T47D (cell line): ENCODE measurements at regions not wholly inside any gene's neighbourhood (a gene's known extent, or its start where the extent isn't known, plus 50 kb on each side); places are given as distances from the start of the nearest gene placed in this dataset.
"Not testable (repeated sequence)": the region's sequence is repeated elsewhere in the genome, so short reads cannot be mapped to it uniquely, and the experiment has no call there.

Experiments
- DNase-seq, 2 experiments: peaks; one replicate each; pipeline versions ENCODE4 v3.0.0 to v3.0.0-alpha.2; 2011 to 2012; ENCODE audit warnings: low read depth in 1 of 2, low spot score in 1 of 2
- JUND ChIP-seq: IDR thresholded peaks from 2 replicates; pipeline ENCODE4 v1.6.1; 2012; ENCODE audit warnings: low read depth
- in situ Hi-C: cut with HindIII; loops from 2 replicates; pipeline ENCODE4 v1.10.0; 2016; ENCODE audit warnings: low sequenced_read_pairs, low pct_unique_long_range_greater_than_20kb

DNA sequence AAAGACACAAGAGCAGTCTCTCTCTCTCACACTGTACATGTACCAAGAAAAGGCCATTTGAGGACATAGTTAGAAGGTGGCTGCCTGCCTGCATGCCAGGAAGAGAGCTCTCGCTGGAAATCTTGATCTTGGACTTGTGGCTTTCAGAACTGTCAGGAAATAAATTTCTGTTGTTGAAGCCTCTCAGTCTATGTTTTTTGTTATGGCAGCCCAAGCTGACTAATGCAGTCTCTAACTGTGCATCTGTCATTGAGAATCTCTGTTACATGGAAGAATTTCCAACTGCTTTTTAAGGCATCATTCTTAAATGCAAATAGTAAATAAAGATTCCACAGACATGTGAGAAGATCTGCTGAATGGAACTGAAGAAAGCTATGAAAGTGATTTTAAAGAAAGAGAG, 198.3 kb downstream of the PCDH10 start:
- TF ChIP-seq JUND, result no peak
- in situ Hi-C loops, result no loop called here

DNA sequence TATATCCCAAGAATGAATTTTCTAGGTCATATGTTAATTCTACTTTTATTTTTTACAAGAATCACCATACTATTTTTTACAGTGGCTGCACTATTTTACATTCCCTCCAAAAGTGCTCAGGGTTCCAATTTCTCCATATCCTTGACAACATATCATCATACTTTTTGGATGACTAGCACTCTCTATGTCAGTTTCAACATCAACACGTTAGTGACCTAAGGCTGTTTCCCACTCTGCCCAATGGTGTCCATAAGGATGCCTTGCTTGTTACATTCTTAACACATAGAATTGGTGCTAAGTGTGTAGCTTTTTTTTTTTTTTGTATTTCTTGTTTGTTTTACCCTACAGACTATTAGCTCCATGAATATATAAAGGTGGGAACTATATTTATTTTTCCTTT, 175.4 kb downstream of the PCDH10 start:
- no peak for TF ChIP-seq JUND
- in situ Hi-C loops, result no loop called here
- no peak for DNase-seq

More for the DNA sequence above, 198.3 kb downstream of the PCDH10 start:
- no peak for DNase-seq

DNA sequence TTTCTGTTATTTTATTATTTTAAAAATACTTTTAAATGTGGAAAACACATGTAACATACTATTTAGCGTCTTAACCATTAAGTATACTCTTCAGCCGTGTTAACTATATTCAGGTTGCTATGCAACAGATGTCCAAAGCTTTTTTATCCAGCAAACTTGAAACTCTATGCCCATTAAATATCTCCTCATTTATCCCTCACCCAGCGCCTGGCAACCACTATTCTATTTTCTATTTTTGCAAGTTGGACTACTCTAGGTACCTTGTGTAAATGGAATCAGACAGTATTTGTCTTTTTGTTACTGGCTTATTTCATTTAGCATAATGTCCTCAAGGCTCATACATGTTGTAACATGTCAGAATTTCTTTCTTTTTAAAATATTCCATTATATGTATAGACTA, 174.6 kb downstream of the PCDH10 start:
- in situ Hi-C loops, result no loop called here
- DNase-seq, result no peak
- no peak for TF ChIP-seq JUND

DNA sequence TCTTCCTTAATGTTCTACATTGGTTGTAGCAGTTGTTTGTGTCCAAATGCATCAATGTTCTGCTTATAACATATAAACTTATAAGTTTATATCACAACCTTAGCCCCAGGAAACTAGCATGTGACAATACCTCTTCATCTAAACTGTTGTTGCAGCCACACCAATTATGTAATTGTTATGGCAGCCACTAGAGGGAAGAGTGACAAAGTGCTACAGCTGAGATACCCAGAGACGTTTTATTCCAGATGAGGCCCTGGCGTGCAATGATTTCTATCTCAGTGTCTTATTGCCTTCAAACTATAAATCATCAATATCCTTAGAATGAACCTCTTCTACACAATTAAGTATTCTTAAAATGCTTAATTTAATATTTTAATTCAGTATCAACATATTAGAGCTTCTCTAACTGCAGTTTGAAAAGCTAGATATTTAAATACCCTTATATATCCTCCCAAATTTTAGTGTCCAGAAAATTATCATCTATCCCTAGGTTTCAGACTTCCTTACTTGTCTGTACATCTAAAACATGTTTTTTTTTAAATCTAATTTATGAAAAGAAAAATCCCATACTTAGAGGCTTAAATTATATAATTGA, 171.6 kb downstream of the PCDH10 start:
- DNase-seq, result peak; percentile 24 to 57
- no peak for TF ChIP-seq JUND
- in situ Hi-C loops, result no loop called here

DNA sequence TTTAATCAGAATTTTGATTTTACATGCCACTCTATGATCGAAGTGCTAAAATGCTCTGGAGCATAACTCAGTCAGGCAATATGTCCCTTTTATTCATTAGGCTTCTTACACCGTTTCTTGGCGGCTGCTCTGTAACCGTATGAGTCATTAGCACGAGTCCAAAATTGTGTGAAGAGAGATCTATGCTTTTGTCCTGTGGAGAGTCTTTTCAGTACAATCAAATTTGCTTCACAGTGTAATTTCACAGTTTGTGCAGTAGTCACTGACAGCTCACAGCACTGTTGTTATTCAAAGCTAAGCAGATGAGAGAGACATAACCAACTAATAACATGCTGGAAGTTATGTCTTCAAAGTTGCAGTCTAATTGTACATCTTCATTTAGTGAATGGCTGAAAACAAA, 167.8 kb downstream of the PCDH10 start:
- peak in 1 of 2 experiments; percentile 2 for DNase-seq
- in situ Hi-C loops, result no loop called here

DNA sequence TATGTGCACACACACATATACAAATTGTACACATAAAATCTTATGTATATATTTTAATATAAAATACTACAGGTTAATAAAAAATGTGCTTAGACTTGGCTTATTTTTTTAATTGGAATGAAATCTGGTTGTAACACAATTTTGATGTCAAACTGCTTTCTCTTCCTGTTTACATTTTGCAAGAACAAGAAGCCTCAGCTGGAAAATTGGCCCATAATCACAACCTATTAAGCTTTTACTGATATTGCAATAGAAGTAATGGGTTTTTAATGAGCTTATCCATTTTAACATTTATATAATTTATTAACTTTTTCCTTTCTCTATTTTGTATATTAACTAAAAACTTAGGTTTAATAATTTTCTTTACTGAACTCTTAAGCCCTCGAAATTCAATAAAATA, 165.9 kb downstream of the PCDH10 start:
- no peak for DNase-seq
- in situ Hi-C loops, result no loop called here
- TF ChIP-seq JUND, result no peak

More for the DNA sequence above, 167.8 kb downstream of the PCDH10 start:
- TF ChIP-seq JUND, result no peak

DNA sequence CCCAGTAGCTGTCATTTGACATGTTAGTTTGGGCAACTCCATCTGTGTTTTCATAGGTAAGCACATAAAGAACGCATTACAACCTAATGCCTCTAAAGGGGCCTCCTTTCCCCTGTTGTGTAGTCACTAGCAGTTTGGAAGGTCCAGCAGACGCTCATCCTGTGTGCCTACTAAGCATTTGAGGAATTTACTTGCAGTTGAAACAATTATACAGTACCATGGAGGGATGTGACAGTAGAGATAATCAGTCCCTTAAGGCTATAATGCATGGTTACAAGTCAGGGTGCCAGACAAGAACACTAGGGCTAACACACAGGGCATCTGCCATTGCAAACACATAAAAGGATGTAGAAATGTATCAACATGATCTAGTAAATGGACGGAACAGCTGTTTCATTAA, 138.3 kb downstream of the PCDH10 start:
- TF ChIP-seq JUND, result no peak
- in situ Hi-C loops, result no loop called here
- no peak for DNase-seq

DNA sequence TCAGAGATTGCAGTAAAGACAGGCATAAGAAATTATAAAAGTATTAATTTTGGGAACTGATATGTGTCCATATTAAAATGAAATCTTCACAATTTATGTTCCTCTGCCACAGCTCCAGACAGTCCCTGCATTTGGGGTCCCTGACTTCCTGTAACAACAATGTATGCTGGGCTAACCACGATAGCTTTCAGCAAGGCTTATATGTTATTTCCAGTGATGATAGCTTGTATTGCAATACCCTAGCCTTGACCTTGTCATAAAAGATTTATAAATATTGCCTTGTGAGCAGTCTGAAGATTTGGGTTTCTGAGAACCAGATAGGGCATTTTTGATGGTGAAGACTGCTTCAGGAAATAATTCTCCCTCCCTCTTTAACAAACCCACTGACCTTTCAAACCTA, 129.5 kb downstream of the PCDH10 start:
- TF ChIP-seq JUND, result no peak
- no peak for DNase-seq
- in situ Hi-C loops, result no loop called here

DNA sequence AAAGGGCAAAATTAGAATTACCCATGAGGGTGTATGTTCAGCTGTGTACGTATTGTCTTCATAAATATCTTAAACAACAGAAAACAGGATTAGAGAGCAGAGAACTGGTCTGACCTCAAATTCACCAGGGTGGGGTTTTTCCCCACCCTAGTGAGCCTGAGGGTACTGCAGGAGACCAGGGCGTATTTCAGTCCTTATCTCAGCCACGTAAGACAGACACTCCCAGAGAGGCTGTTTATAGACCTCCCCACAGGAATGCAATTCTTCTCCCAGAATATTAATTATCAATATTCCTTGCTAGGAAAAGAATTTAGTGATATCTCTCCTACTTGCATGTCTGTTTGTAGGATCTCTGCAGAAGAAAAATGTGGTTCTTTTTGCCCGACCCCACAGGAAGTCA, 128.8 kb downstream of the PCDH10 start:
- DNase-seq, in situ Hi-C loops: not testable (repeated sequence)

DNA sequence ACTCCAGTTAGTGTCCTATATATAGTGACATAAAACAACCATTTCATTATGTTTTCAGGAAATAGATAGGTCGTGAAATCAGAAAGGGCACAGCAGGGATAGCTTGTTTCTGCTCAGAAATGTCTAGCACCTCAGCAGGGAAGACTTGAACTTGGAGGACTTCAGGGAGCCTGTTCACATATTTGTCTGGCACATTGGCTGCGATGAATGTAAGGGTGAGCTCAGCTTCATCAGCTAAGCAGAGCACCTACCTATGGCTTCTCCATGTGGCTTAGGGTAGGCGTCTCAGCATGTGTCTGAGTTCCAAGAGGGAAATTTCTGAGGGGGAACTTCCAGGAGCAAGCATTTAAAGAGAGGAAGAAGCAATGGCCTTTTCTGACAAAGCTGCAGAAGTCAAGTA, 126.2 kb downstream of the PCDH10 start:
- in situ Hi-C loops, result no loop called here
- TF ChIP-seq JUND, result no peak

DNA sequence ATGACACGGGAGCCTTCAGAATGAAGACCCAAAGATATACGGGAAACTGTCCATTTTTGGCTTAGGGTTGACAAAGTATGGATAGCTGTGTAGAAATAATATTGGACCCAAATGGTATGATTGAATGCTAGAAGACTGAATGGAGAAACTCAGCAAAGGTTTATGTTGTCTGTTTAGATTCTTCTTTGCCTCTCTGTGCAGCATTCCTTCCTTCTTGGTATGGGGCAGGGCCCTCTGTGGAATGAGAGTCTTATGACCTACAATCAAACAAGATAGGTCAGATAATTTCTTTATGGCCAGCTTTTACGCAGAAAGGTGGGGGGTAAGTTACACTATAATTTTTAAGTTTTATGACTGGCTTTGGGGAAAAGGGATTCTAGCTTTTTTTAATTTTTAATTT, 124.3 kb downstream of the PCDH10 start:
- no peak for TF ChIP-seq JUND
- in situ Hi-C loops, result no loop called here
- no peak for DNase-seq

More for the DNA sequence above, 126.2 kb downstream of the PCDH10 start:
- no peak for DNase-seq

DNA sequence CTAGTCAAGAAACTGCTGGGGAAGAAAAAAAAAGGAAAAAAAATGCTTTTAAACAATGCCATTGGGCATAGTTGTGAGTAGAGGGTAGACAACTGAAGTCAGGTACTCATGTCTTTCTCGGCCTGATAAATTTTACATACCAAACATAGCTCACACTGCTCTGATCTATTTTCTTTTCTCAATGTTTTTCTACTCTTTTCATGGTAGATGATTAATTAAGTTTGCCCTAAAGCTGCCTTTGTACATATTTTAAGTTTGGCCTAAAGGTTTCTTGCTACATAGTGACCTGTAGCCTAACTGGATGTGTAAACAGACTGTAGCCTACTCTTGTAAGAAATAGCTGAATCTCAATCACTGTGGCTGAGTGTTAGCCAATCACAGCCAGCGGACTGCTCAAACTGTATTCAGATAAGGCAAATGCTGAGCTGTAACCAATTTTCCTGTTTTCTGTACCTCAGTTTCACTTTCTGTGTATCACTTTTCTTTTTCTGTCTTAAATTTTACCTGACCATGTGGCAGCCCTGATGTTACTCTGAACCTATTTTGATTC, 121.0 kb downstream of the PCDH10 start:
- no peak for DNase-seq
- TF ChIP-seq JUND, result no peak
- in situ Hi-C loops, result no loop called here

DNA sequence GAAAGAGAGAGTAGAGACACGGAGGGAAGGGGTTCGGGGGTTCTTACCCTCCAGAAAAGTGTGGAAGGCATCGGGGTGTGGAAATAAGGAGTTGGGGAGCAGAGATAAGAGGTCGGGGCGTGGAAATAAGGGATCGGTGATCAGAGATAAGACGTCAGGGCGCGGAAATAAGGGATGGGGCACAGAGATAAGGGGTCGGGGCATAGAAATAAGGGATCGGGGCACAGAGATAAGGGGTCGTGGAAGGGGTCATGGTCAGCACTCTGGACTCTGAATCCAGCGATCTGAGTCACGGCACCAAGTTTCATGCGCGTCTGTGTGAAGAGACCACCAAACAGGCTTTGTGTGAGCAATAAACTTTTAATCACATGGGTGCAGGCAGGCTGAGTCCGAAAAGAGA, 119.1 kb downstream of the PCDH10 start:
- in situ Hi-C loops, result no loop called here
- TF ChIP-seq JUND, result no peak
- DNase-seq, result no peak

DNA sequence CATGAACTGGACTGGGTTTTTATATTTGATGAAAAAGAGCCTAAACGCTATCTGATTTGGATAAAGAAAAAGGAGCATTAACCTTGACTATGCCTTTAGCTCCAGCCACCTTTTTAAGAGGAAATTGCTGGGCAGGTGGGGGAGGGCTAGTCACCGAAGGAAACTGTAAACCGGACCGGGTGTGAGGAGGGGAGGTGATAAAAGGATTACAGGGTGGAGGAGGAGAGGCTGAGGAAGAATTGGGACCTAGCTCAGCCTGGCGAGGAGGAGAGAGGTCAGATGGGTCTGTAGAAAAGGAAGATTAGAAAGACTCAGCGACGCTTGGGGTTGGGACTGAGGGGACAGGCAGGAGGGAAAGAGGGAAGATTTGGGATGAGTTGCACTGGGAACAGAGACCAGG, 118.4 kb downstream of the PCDH10 start:
- DNase-seq, in situ Hi-C loops: not testable (repeated sequence)

DNA sequence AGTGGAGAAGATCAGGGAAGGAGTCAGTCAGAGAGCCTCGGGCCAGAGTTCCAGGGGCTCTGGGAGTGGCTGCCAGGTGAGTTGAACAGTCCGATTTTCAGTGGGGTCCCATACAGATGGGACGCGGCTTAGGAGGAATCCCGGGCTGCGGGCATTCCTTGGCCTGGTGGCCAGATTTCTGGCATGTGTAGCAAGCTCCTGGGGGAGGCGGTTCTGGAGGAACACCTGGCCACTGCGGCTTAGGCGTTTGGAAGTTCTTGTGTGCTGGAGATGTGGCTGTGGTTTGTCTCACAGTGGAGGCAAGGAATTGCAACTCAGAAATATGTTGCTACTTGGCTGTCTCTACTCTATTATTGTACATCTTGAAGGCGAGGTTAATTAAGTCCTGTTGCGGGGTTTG, 117.9 kb downstream of the PCDH10 start:
- DNase-seq, in situ Hi-C loops: not testable (repeated sequence)

DNA sequence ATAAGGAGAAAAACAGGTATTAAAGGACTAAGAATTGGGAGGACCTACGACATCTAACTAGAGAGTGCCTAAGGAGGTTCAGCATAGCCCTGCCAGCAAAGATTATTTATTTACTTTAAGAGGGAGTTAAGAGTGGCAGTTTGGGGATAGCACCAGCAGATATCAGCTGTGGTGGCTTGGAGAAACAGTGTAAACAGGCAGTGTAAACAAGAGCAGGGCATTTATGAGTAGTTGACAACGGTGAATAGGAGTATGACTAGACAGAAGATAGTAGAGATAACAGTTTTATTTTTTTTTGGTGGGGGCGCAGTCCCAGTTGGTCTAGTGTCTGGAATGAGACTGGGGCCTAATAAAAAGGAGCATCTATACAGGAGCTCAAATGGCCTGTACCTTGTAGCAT, 115.2 kb downstream of the PCDH10 start:
- in situ Hi-C loops, DNase-seq: not testable (repeated sequence)
